ENCODE measurements at regions not wholly inside any gene's neighbourhood (a gene's known extent, or its start where the extent isn't known, plus 50 kb on each side); places are given as distances from the start of the nearest gene placed in this dataset.
"Not testable (repeated sequence)": the region's sequence is repeated elsewhere in the genome, so short reads cannot be mapped to it uniquely, and the experiment has no call there.

- Mint-ChIP-seq H3K27me3 (peaks cover 50% of the 10 kb centered on the region), H3K4me3 (ENCODE audit: low read depth) (no peak overlapping the region), H3K27ac (no peak overlapping the region), H3K4me1 (ENCODE audit: low read depth) (peaks cover 5% of the 10 kb centered on the region), H3K9me3 (ENCODE audit: low read depth) (no peaks in the 10 kb centered on the region), H3K36me3 (ENCODE audit: insufficient read depth) (no peaks in the 10 kb centered on the region)
- TF ChIP-seq CTCF (IDR thresholded peaks at IDR 0.05; ENCODE audit: unreplicated experiment), result no peak
- no peak for DNase-seq (ENCODE audit: low spot score, unreplicated experiment)
Observed at GRCh38 chr7:39838326-39838725, 111.7 kb upstream of the CDK13 start.

GRCh38 chr7:39845006-39845405 is 105.0 kb upstream of the CDK13 start:
- no peak for TF ChIP-seq CTCF (IDR thresholded peaks at IDR 0.05; ENCODE audit: unreplicated experiment)
- H3K9me3 Mint-ChIP-seq (ENCODE audit: low read depth), result no peaks in the 10 kb centered on the region
- no peak for DNase-seq (ENCODE audit: low spot score, unreplicated experiment)
- H3K27ac Mint-ChIP-seq, result no peak overlapping the region
- no peaks in the 10 kb centered on the region for H3K36me3 Mint-ChIP-seq (ENCODE audit: insufficient read depth)
- H3K27me3 Mint-ChIP-seq, result peaks cover 9% of the 10 kb centered on the region
- H3K4me1 Mint-ChIP-seq (ENCODE audit: low read depth), result no peaks in the 10 kb centered on the region
- no peak overlapping the region for H3K4me3 Mint-ChIP-seq (ENCODE audit: low read depth)

- H3K27me3 Mint-ChIP-seq, result peaks cover 8% of the 10 kb centered on the region
- no peak overlapping the region for H3K4me3 Mint-ChIP-seq (ENCODE audit: low read depth)
- DNase-seq (ENCODE audit: low spot score, unreplicated experiment), result no peak
- no peaks in the 10 kb centered on the region for H3K4me1 Mint-ChIP-seq (ENCODE audit: low read depth)
- no peak for TF ChIP-seq CTCF (IDR thresholded peaks at IDR 0.05; ENCODE audit: unreplicated experiment)
- H3K27ac Mint-ChIP-seq, result no peak overlapping the region
- H3K36me3 Mint-ChIP-seq (ENCODE audit: insufficient read depth), result no peaks in the 10 kb centered on the region
- H3K9me3 Mint-ChIP-seq (ENCODE audit: low read depth), result no peaks in the 10 kb centered on the region
Observed at GRCh38 chr7:39847227-39847626, 102.8 kb upstream of the CDK13 start.

GRCh38 chr7:39851466-39852045 is 98.5 kb upstream of the CDK13 start:
- DNase-seq (ENCODE audit: low spot score, unreplicated experiment), result no peak
- no peak for TF ChIP-seq CTCF (IDR thresholded peaks at IDR 0.05; ENCODE audit: unreplicated experiment)
- Mint-ChIP-seq H3K9me3 (ENCODE audit: low read depth) (no peaks in the 10 kb centered on the region), H3K4me1 (ENCODE audit: low read depth) (no peaks in the 10 kb centered on the region), H3K27me3 (peaks cover 11% of the 10 kb centered on the region), H3K36me3 (ENCODE audit: insufficient read depth) (no peaks in the 10 kb centered on the region), H3K4me3 (ENCODE audit: low read depth) (no peak overlapping the region), H3K27ac (no peak overlapping the region)

GRCh38 chr7:39854616-39855324 is 95.3 kb upstream of the CDK13 start:
- not testable (repeated sequence) for H3K4me3 Mint-ChIP-seq (ENCODE audit: low read depth); H3K9me3 Mint-ChIP-seq (ENCODE audit: low read depth); H3K36me3 Mint-ChIP-seq (ENCODE audit: insufficient read depth); H3K27ac Mint-ChIP-seq; DNase-seq (ENCODE audit: low spot score, unreplicated experiment); H3K4me1 Mint-ChIP-seq (ENCODE audit: low read depth)
- peaks cover 11% of the 10 kb centered on the region for H3K27me3 Mint-ChIP-seq

- TF ChIP-seq CTCF (IDR thresholded peaks at IDR 0.05; ENCODE audit: unreplicated experiment), result no peak
- Mint-ChIP-seq H3K36me3 (ENCODE audit: insufficient read depth) (no peaks in the 10 kb centered on the region), H3K4me3 (ENCODE audit: low read depth) (no peak overlapping the region)
Observed at GRCh38 chr7:39855325-39855674, 94.8 kb upstream of the CDK13 start.

More at GRCh38 chr7:39855325-39855674, 94.8 kb upstream of the CDK13 start:
- Mint-ChIP-seq H3K27ac (no peak overlapping the region), H3K27me3 (peaks cover 11% of the 10 kb centered on the region), H3K9me3 (ENCODE audit: low read depth) (no peaks in the 10 kb centered on the region), H3K4me1 (ENCODE audit: low read depth) (no peaks in the 10 kb centered on the region)
- DNase-seq (ENCODE audit: low spot score, unreplicated experiment), result no peak
